ENCODE measurements at regions not wholly inside any gene's neighbourhood (a gene's known extent, or its start where the extent isn't known, plus 50 kb on each side); places are given as distances from the start of the nearest gene placed in this dataset.

GRCh38 chr7:41501466-41501865, 201.4 kb downstream of the INHBA start:
- in situ Hi-C loops (cut with HindIII; ENCODE audit: low pct_unique_long_range_greater_than_20kb, low sequenced_read_pairs), result no loop called here
- DNase-seq (ENCODE audit: low read depth in 1 of 2, low spot score in 1 of 2), result no peak
- TF ChIP-seq JUND (IDR thresholded peaks at IDR 0.05; ENCODE audit: low read depth), result no peak

- no peak for TF ChIP-seq JUND (IDR thresholded peaks at IDR 0.05; ENCODE audit: low read depth)
- in situ Hi-C loops (cut with HindIII; ENCODE audit: low pct_unique_long_range_greater_than_20kb, low sequenced_read_pairs), result no loop called here
- no peak for DNase-seq (ENCODE audit: low read depth in 1 of 2, low spot score in 1 of 2)
Measured at GRCh38 chr7:41501006-41501405, 201.9 kb downstream of the INHBA start.

DNA sequence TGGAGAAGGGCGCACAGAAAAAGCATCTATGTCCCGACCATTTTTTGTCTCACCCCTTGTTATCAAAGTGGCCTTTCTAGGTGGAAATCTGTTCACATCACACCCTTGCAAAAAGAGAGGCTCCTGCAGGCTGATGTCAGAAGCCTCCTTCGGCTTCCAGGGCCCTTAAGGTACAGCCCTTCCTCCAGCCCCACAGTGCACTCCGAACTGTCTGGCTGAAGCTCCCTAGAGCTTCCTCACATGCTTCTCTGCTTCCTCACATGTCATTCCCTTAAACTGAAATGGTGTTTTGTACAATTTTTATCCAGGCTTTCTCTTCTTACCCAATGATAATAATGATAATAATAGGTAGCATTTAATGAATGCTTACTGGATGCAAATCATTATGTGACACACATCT, 210.3 kb downstream of the INHBA start:
- TF ChIP-seq JUND (IDR thresholded peaks at IDR 0.05; ENCODE audit: low read depth), result no peak
- in situ Hi-C loops (cut with HindIII; ENCODE audit: low pct_unique_long_range_greater_than_20kb, low sequenced_read_pairs), result no loop called here
- no peak for DNase-seq (ENCODE audit: low read depth in 1 of 2, low spot score in 1 of 2)

- no peak for TF ChIP-seq JUND (IDR thresholded peaks at IDR 0.05; ENCODE audit: low read depth)
- in situ Hi-C loops (cut with HindIII; ENCODE audit: low pct_unique_long_range_greater_than_20kb, low sequenced_read_pairs), result no loop called here
- DNase-seq (ENCODE audit: low read depth in 1 of 2, low spot score in 1 of 2), result no peak
Measured at GRCh38 chr7:41491883-41492471, 210.9 kb downstream of the INHBA start.

GRCh38 chr7:41491308-41491707, 211.6 kb downstream of the INHBA start:
- DNase-seq (ENCODE audit: low read depth in 1 of 2, low spot score in 1 of 2), result no peak
- no peak for TF ChIP-seq JUND (IDR thresholded peaks at IDR 0.05; ENCODE audit: low read depth)
- in situ Hi-C loops (cut with HindIII; ENCODE audit: low pct_unique_long_range_greater_than_20kb, low sequenced_read_pairs), result no loop called here

DNA sequence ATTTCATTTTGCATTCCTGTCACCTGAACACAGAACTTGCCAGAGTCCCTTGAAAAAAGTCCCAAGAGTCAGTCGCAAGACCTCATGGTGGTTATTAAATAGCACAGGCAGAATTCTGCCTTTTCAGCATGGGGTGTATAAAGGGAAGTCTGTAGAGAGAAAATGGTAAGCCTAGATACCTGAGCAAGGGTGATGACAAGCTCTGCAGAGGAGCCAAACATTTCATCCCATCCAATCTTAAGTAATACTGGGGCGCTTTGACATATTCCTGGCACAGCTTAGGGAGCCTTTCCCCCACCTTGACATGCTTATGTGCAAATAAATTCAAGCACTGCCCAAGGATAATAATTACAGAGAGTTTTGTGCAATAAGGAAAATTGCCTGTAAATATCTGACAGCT, 213.0 kb downstream of the INHBA start:
- TF ChIP-seq JUND (IDR thresholded peaks at IDR 0.05; ENCODE audit: low read depth), result no peak
- in situ Hi-C loops (cut with HindIII; ENCODE audit: low pct_unique_long_range_greater_than_20kb, low sequenced_read_pairs), result no loop called here
- no peak for DNase-seq (ENCODE audit: low read depth in 1 of 2, low spot score in 1 of 2)

DNA sequence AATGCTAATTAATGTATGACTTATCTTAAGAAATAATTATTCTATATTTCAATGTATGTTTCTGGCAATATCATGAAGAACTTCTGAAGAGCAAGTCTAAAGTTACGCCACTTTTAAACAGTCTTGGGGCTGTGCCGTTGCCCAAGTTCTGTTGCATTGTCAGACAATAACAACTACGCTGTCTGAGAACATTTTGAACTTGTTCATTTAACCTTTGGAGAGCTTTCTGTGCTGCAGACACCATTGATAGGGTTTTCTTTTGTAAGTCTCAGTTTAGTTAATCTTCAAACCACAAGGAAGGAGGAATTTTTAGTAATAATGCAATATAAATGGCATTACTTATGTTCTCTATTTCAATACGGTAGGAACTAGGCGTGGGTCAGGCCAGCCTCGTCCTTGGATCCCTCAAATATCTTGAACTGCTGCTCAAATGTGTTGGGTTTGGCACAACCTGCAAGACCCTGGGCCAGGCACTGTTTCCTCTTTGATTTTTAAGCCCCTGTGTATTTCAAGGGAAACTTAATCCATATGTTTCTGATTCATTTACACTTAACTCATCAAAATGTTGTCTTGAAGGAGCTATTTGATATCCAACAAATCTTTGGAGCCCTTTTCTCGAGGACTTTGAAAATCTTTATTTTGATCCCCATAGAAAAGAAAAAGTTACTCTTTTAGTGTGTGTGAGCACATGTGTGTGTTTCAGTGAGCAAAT, 215.5 kb downstream of the INHBA start:
- in situ Hi-C loops (cut with HindIII; ENCODE audit: low pct_unique_long_range_greater_than_20kb, low sequenced_read_pairs), result no loop called here
- TF ChIP-seq JUND (IDR thresholded peaks at IDR 0.05; ENCODE audit: low read depth), result no peak
- DNase-seq (ENCODE audit: low read depth in 1 of 2, low spot score in 1 of 2), result no peak

- DNase-seq (ENCODE audit: low read depth in 1 of 2, low spot score in 1 of 2), result no peak
- TF ChIP-seq JUND (IDR thresholded peaks at IDR 0.05; ENCODE audit: low read depth), result no peak
- in situ Hi-C loops (cut with HindIII; ENCODE audit: low pct_unique_long_range_greater_than_20kb, low sequenced_read_pairs), result no loop called here
Measured at GRCh38 chr7:41481353-41481752, 221.5 kb downstream of the INHBA start.

GRCh38 chr7:41478187-41478586, 224.7 kb downstream of the INHBA start:
- in situ Hi-C loops (cut with HindIII; ENCODE audit: low pct_unique_long_range_greater_than_20kb, low sequenced_read_pairs), result no loop called here
- DNase-seq (ENCODE audit: low read depth in 1 of 2, low spot score in 1 of 2), result no peak
- TF ChIP-seq JUND (IDR thresholded peaks at IDR 0.05; ENCODE audit: low read depth), result no peak

GRCh38 chr7:41476460-41476803, 226.5 kb downstream of the INHBA start:
- in situ Hi-C loops (cut with HindIII; ENCODE audit: low pct_unique_long_range_greater_than_20kb, low sequenced_read_pairs), result no loop called here
- TF ChIP-seq JUND (IDR thresholded peaks at IDR 0.05; ENCODE audit: low read depth), result no peak
- DNase-seq (ENCODE audit: low read depth in 1 of 2, low spot score in 1 of 2), result no peak

GRCh38 chr7:41475801-41476459, 227.0 kb downstream of the INHBA start:
- TF ChIP-seq JUND (IDR thresholded peaks at IDR 0.05; ENCODE audit: low read depth), result no peak
- DNase-seq (ENCODE audit: low read depth in 1 of 2, low spot score in 1 of 2), result no peak
- in situ Hi-C loops (cut with HindIII; ENCODE audit: low pct_unique_long_range_greater_than_20kb, low sequenced_read_pairs), result no loop called here

- DNase-seq (ENCODE audit: low read depth in 1 of 2, low spot score in 1 of 2), result no peak
- in situ Hi-C loops (cut with HindIII; ENCODE audit: low pct_unique_long_range_greater_than_20kb, low sequenced_read_pairs), result no loop called here
- no peak for TF ChIP-seq JUND (IDR thresholded peaks at IDR 0.05; ENCODE audit: low read depth)
Measured at GRCh38 chr7:41472427-41473125, 230.3 kb downstream of the INHBA start.

DNA sequence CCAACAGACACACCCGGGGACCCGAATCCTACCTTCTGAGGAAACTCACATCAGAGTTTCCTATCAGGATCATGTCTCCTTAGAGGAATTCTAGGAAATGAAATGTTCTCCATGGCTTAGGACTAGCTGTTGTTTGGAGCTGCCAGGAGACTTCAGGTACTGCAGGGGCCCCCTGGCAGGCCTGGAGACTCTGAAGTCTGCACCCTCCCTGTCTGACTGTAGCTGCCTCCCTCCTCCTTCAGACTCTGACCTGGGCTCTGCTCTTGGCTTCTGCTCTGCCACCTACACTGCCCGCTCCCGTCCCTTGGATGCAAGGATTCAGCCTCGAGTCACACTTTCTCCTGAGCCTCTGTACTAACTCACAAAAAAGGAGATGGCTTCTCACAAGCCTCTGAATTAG, 232.8 kb downstream of the INHBA start:
- no peak for DNase-seq (ENCODE audit: low read depth in 1 of 2, low spot score in 1 of 2)
- no peak for TF ChIP-seq JUND (IDR thresholded peaks at IDR 0.05; ENCODE audit: low read depth)
- in situ Hi-C loops (cut with HindIII; ENCODE audit: low pct_unique_long_range_greater_than_20kb, low sequenced_read_pairs), result no loop called here
